Fibroblast of peridontal ligament (primary cell): ENCODE measurements at regions not wholly inside any gene's neighbourhood (a gene's known extent, or its start where the extent isn't known, plus 50 kb on each side); places are given as distances from the start of the nearest gene placed in this dataset.
A peak's percentile ranks its signal among the peaks of the same experiment; 100 is the strongest.

Experiments
- DNase-seq: peaks from one replicate; pipeline ENCODE4 v3.0.0-alpha.2; 2010; ENCODE audit errors: extremely low read depth

- peak; percentile 35 for DNase-seq
Observed at GRCh38 chr17:72545766-72546165, 424.9 kb downstream of the SOX9 start.

GRCh38 chr17:72553051-72553755 is 432.4 kb downstream of the SOX9 start:
- no peak for DNase-seq

GRCh38 chr17:72554508-72554907 is 433.7 kb downstream of the SOX9 start:
- DNase-seq: no peak

GRCh38 chr17:72555052-72555451 is 434.2 kb downstream of the SOX9 start:
- DNase-seq: no peak

- peak; percentile 55 for DNase-seq
Observed at GRCh38 chr17:72556944-72557826, 436.4 kb downstream of the SOX9 start.

- no peak for DNase-seq
Observed at GRCh38 chr17:72558971-72559476, 438.2 kb downstream of the SOX9 start.

GRCh38 chr17:72560303-72561247 is 439.8 kb downstream of the SOX9 start:
- DNase-seq: peak; percentile 61

- DNase-seq: no peak
Observed at GRCh38 chr17:72561266-72561665, 440.4 kb downstream of the SOX9 start.

GRCh38 chr17:72561680-72562079 is 440.9 kb downstream of the SOX9 start:
- DNase-seq: no peak

GRCh38 chr17:72562615-72563188 is 441.9 kb downstream of the SOX9 start:
- DNase-seq: no peak

GRCh38 chr17:72563952-72564351 is 443.1 kb downstream of the SOX9 start:
- DNase-seq: no peak

- no peak for DNase-seq
Observed at GRCh38 chr17:72565006-72565405, 444.2 kb downstream of the SOX9 start.

- no peak for DNase-seq
Observed at GRCh38 chr17:72565758-72566157, 444.9 kb downstream of the SOX9 start.

GRCh38 chr17:72566671-72567484 is 446.1 kb downstream of the SOX9 start:
- peak; percentile 21 for DNase-seq

- no peak for DNase-seq
Observed at GRCh38 chr17:72567774-72568173, 447.0 kb downstream of the SOX9 start.

- no peak for DNase-seq
Observed at GRCh38 chr17:72569148-72569946, 448.5 kb downstream of the SOX9 start.

GRCh38 chr17:72571813-72572396 is 451.1 kb downstream of the SOX9 start:
- no peak for DNase-seq

GRCh38 chr17:72572604-72573491 is 452.0 kb downstream of the SOX9 start:
- DNase-seq: no peak
